ENCODE measurements at regions not wholly inside any gene's neighbourhood (a gene's known extent, or its start where the extent isn't known, plus 50 kb on each side); places are given as distances from the start of the nearest gene placed in this dataset.

GRCh38 chr7:25891591-25891990 is 260.4 kb upstream of the NFE2L3 start:
- in situ Hi-C loops (cut with HindIII; ENCODE audit: low pct_ligation_motif_present, low sequenced_read_pairs), result no loop called here
- Histone ChIP-seq H3K36me3 (replicated peaks) (no peaks in the 10 kb centered on the region), H3K4me3 (ENCODE audit: low read depth, low read length) (no peak overlapping the region), H3K27me3 (replicated peaks) (no peaks in the 10 kb centered on the region), H3K27ac (no peak overlapping the region)
- TF ChIP-seq CTCF (IDR thresholded peaks at IDR 0.05; ENCODE audit: low read depth, low read length, missing control alignments), result no peak
- no peak for DNase-seq

DNA sequence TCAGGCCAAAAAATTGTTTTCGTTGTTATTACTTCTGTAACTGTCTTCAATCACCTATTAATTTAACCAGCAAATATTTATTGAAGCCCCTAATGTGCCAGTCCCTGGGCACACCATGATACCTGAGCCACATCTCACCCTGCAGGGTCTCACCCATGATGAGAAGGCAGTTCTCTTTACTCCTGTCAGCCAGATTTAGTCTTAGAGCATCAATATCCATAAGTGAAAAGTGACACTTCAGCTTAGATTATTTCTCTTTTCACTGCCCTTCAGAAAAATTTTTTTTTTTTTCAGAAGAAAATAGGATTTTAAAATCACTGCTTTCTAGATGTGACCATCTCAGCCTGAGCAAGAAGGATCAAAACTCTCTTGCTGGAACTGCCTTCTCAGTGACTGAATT is 258.6 kb upstream of the NFE2L3 start:
- no peaks in the 10 kb centered on the region for H3K27me3 ChIP-seq (replicated peaks)
- no peaks in the 10 kb centered on the region for H3K36me3 ChIP-seq (replicated peaks)
- DNase-seq, result no peak
- in situ Hi-C loops (cut with HindIII; ENCODE audit: low pct_ligation_motif_present, low sequenced_read_pairs), result no loop called here
- H3K4me3 ChIP-seq (ENCODE audit: low read depth, low read length), result no peak overlapping the region
- H3K27ac ChIP-seq, result no peak overlapping the region
- TF ChIP-seq CTCF (IDR thresholded peaks at IDR 0.05; ENCODE audit: low read depth, low read length, missing control alignments), result no peak

GRCh38 chr7:25894002-25894901 is 257.7 kb upstream of the NFE2L3 start:
- Histone ChIP-seq H3K36me3 (replicated peaks) (no peaks in the 10 kb centered on the region), H3K27me3 (replicated peaks) (no peaks in the 10 kb centered on the region), H3K4me3 (ENCODE audit: low read depth, low read length) (no peak overlapping the region), H3K27ac (no peak overlapping the region)
- in situ Hi-C loops (cut with HindIII; ENCODE audit: low pct_ligation_motif_present, low sequenced_read_pairs), result no loop called here
- no peak for DNase-seq
- no peak for TF ChIP-seq CTCF (IDR thresholded peaks at IDR 0.05; ENCODE audit: low read depth, low read length, missing control alignments)

- in situ Hi-C loops (cut with HindIII; ENCODE audit: low pct_ligation_motif_present, low sequenced_read_pairs), result no loop called here
- peak; percentile 20 for DNase-seq
- Histone ChIP-seq H3K36me3 (replicated peaks) (no peaks in the 10 kb centered on the region), H3K4me3 (ENCODE audit: low read depth, low read length) (peak overlapping the region; percentile 9), H3K27ac (no peak overlapping the region), H3K27me3 (replicated peaks) (no peaks in the 10 kb centered on the region)
- peak; percentile 78 for TF ChIP-seq CTCF (IDR thresholded peaks at IDR 0.05; ENCODE audit: low read depth, low read length, missing control alignments)
Measured at GRCh38 chr7:25894902-25895791, 256.9 kb upstream of the NFE2L3 start.

DNA sequence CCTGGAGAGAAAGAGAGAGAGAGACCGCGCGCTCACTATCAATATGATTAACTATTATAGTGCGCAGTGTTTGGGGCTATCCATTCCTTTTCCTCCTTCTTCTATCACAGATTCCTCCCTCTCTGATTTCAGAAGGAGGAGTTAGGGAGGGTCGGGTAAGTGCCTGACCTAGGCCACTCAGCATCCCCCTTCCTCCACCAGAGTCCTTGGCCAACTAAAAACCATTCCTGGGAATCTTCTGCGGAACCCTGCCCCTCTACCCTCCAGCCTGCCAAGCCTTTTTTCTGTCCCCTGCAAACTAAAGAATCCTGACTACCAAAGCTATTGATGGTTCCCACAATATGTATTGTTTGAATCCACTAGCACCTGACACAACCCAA is 256.2 kb upstream of the NFE2L3 start:
- in situ Hi-C loops (cut with HindIII; ENCODE audit: low pct_ligation_motif_present, low sequenced_read_pairs), result no loop called here
- H3K27ac ChIP-seq, result no peak overlapping the region
- DNase-seq, result no peak
- H3K4me3 ChIP-seq (ENCODE audit: low read depth, low read length), result no peak overlapping the region
- no peaks in the 10 kb centered on the region for H3K27me3 ChIP-seq (replicated peaks)
- H3K36me3 ChIP-seq (replicated peaks), result no peaks in the 10 kb centered on the region
- TF ChIP-seq CTCF (IDR thresholded peaks at IDR 0.05; ENCODE audit: low read depth, low read length, missing control alignments), result no peak

Data from brain microvascular endothelial cell (primary cell).